Activated CD8-positive, alpha-beta T cell treated with anti-CD3 and anti-CD28 coated beads for 36 hours (primary cell): ENCODE measurements at regions not wholly inside any gene's neighbourhood (a gene's known extent, or its start where the extent isn't known, plus 50 kb on each side); places are given as distances from the start of the nearest gene placed in this dataset.

Experiments
- ATAC-seq: fragments of 200-7000 bp; cut with Tn5 transposase; one replicate; pipeline ENCODE4 v1.10.0; 2021; ENCODE audit warnings: mild to moderate bottlenecking, moderate library complexity
- CTCF ChIA-PET: fragments of 350-600 bp; sonication (Branson Sonifier 250); formaldehyde crosslinking; loops from one replicate; lab custom pipeline; 2021; ENCODE audit warnings: antibody characterized with exemption; lab: Charles Lee
- POLR2A ChIA-PET: fragments of 350-600 bp; sonication (Branson Sonifier 250); formaldehyde crosslinking; loops from one replicate; lab custom pipeline; 2021; ENCODE audit warnings: antibody characterized with exemption; lab: Charles Lee
- DNase-seq: peaks from one replicate; pipeline ENCODE4 v3.0.0-alpha.2; 2020
- H3K27ac Mint-ChIP-seq: one replicate; pipeline ENCODE4 v1.8.0; 2021; ENCODE audit warnings: mild to moderate bottlenecking, mixed read lengths
- H3K27me3 Mint-ChIP-seq: one replicate; pipeline ENCODE4 v1.8.0; 2021; ENCODE audit warnings: mixed read lengths
- H3K36me3 Mint-ChIP-seq: one replicate; pipeline ENCODE4 v1.8.0; 2021; ENCODE audit warnings: low read depth, mixed read lengths
- H3K4me1 Mint-ChIP-seq: one replicate; pipeline ENCODE4 v1.8.0; 2021; ENCODE audit warnings: low read depth, mixed read lengths
- H3K4me3 Mint-ChIP-seq: one replicate; pipeline ENCODE4 v1.8.0; 2021; ENCODE audit warnings: mild to moderate bottlenecking, moderate library complexity, mixed read lengths
- H3K9me3 Mint-ChIP-seq: one replicate; pipeline ENCODE4 v1.8.0; 2021; ENCODE audit warnings: mixed read lengths
- intact Hi-C: fragments of 100-400 bp; cut with micrococcal nuclease; formaldehyde crosslinking; loops from one replicate; pipeline ENCODE4 v1.10.0; 2022
- TF ChIP-seq, protein P1 (sequence below): fragments of 200-600 bp; IDR thresholded peaks from one replicate; pipeline ENCODE4 v1.8.0; 2022; ENCODE audit warnings: antibody characterized with exemption, mild to moderate bottlenecking

DNA sequence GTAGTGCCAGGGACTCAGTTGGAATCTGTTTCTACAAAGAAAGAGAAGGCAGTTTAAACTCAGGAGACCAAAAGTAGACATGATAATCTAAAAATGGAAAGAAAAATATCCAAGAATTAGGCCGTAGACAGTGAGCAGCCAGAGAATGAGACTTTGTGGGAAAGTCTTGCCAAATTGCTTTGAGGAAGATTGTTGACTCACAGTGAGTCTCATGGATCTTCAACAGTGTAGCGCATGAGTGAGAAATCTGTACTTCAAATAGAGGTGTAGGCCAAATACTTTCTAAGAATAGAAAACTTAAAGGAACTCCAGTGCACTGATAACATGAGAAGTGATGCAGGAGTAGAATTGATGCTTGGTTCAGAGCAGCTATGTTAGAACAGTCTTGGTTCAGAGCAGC, 284.5 kb downstream of the HTR1B start:
- intact Hi-C loops: no loop called here
- ATAC-seq: no peak
- ChIA-PET POLR2A (no interaction called here), CTCF (no interaction called here)
- Mint-ChIP-seq H3K27ac (no peak overlapping the region), H3K9me3 (peaks cover 5% of the 10 kb centered on the region), H3K4me1 (no peaks in the 10 kb centered on the region), H3K36me3 (no peaks in the 10 kb centered on the region), H3K27me3 (no peaks in the 10 kb centered on the region), H3K4me3 (no peak overlapping the region)
- TF ChIP-seq, protein P1, sequence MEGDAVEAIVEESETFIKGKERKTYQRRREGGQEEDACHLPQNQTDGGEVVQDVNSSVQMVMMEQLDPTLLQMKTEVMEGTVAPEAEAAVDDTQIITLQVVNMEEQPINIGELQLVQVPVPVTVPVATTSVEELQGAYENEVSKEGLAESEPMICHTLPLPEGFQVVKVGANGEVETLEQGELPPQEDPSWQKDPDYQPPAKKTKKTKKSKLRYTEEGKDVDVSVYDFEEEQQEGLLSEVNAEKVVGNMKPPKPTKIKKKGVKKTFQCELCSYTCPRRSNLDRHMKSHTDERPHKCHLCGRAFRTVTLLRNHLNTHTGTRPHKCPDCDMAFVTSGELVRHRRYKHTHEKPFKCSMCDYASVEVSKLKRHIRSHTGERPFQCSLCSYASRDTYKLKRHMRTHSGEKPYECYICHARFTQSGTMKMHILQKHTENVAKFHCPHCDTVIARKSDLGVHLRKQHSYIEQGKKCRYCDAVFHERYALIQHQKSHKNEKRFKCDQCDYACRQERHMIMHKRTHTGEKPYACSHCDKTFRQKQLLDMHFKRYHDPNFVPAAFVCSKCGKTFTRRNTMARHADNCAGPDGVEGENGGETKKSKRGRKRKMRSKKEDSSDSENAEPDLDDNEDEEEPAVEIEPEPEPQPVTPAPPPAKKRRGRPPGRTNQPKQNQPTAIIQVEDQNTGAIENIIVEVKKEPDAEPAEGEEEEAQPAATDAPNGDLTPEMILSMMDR: no peak
- no peak for DNase-seq

DNA sequence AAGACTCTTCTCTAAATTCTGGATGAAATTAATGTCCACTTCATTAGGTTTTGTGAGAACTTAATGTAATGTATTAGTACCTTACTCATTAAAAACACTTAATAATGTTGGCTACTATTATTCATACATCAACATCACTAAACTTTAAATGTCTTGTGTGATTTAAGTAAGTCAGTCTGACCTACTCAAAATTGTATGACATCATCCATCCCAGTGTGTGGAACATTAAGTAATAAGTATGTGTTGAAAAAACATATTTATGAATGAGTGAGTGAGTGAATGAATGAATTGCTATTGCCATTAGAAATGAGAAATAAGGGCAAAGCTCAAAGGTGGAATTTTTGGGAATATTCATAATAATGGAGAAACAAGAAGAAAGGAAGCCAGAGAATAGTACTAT, 285.8 kb downstream of the HTR1B start:
- Mint-ChIP-seq H3K36me3 (no peaks in the 10 kb centered on the region), H3K4me3 (no peak overlapping the region), H3K27ac (no peak overlapping the region), H3K4me1 (no peaks in the 10 kb centered on the region), H3K9me3 (peaks cover 4% of the 10 kb centered on the region), H3K27me3 (no peaks in the 10 kb centered on the region)
- TF ChIP-seq, protein P1: no peak
- ChIA-PET POLR2A (no interaction called here), CTCF (no interaction called here)
- DNase-seq (no peak), ATAC-seq (no peak)
- intact Hi-C loops: no loop called here

DNA sequence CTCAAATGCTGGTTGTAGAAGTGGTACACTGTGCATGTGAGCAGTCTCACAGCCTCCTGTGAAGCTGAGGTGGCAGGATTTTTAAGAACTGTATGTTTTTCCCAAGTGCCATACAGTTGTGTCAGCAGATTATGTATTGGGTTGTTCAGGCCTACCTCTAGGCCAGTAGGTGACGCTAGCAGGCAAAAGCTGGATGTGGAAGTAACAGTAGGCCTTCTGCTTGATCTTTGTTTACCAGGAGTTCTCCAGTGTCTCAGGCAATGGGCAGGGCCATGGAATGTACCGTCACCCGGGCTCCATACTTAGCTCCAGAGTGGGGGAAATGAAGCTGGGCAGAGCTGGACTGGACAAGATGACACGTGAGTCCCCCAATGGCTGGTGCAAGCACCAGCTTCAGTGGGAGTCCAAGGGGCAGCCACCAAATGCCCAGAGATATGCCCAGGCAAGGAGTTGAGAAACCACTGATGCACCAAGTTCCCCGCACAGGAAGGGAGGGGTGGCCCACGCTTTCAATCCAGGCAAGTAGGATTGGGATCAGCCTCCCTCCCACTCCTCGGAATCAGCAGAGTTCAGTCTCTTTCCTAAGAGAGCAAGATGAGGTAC, 289.7 kb downstream of the HTR1B start:
- ChIA-PET POLR2A (no interaction called here), CTCF (no interaction called here)
- DNase-seq: no peak
- Mint-ChIP-seq H3K27ac (no peak overlapping the region), H3K4me1 (no peaks in the 10 kb centered on the region), H3K4me3 (no peak overlapping the region), H3K9me3 (peaks cover 10% of the 10 kb centered on the region), H3K27me3 (no peaks in the 10 kb centered on the region), H3K36me3 (no peaks in the 10 kb centered on the region)
- TF ChIP-seq, protein P1: no peak
- ATAC-seq: no peak
- intact Hi-C loops: no loop called here

DNA sequence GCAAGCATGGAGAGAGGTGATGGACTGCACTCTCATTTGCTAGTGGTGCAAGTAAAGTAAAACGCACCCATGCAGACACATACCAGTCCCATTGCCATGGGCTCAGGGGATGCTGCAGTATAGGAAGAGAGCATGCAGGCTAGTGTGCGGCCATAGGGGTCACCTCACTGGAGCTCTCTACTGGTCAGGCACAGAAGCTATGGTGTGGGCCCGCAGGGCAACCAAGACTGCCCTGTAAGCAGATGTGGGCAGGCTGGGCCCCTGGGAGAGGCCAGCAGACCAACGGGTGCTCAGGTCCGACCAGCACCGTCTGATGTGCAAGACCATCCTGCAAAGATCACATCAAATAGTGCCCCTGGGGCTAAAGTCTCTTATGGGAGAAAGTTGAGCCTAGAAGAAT, 290.7 kb downstream of the HTR1B start:
- no peak for DNase-seq
- TF ChIP-seq, protein P1: no peak
- Mint-ChIP-seq H3K4me1 (no peaks in the 10 kb centered on the region), H3K9me3 (peaks cover 10% of the 10 kb centered on the region), H3K27me3 (no peaks in the 10 kb centered on the region), H3K27ac (no peak overlapping the region), H3K36me3 (no peaks in the 10 kb centered on the region), H3K4me3 (no peak overlapping the region)
- POLR2A ChIA-PET: no interaction called here
- intact Hi-C loops: no loop called here
- no peak for ATAC-seq
- CTCF ChIA-PET: no interaction called here

DNA sequence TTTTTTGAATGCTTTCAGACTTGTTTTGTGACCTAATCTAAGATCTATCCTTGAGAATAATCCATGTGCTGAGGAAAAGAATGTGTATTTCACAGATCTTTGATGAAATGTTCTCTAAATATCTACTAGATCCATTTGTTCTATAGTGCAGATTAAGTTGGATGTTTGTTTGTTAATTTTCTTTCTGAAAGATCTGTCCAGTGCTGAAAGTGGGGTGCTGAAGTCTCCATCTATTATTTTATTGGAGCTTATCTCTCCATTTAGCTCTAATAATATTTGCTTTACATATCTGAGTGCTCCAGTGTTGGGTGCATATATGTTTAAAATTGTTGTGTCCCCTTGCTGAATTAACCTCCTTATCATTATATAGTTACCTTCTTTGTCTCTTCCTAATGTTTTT, 303.6 kb downstream of the HTR1B start:
- no peak for DNase-seq
- CTCF ChIA-PET: no interaction called here
- no peaks in the 10 kb centered on the region for H3K27me3 Mint-ChIP-seq
- no peak overlapping the region for H3K4me3 Mint-ChIP-seq
- intact Hi-C loops: no loop called here
- POLR2A ChIA-PET: no interaction called here
- no peak for ATAC-seq
- no peaks in the 10 kb centered on the region for H3K36me3 Mint-ChIP-seq
- H3K27ac Mint-ChIP-seq: no peak overlapping the region
- no peaks in the 10 kb centered on the region for H3K4me1 Mint-ChIP-seq
- peaks cover 9% of the 10 kb centered on the region for H3K9me3 Mint-ChIP-seq
- TF ChIP-seq, protein P1: no peak
